GM23248 (cell line): ENCODE measurements at regions not wholly inside any gene's neighbourhood (a gene's known extent, or its start where the extent isn't known, plus 50 kb on each side); places are given as distances from the start of the nearest gene placed in this dataset.

ENCODE experiments used
- EZH2 ChIP-seq: fragments of 200-600 bp; sonication (generic); IDR thresholded peaks from 2 replicates; pipeline ENCODE4 v1.6.1; 2018; ENCODE audit warnings: antibody characterized with exemption, mild to moderate bottlenecking; ENCODE audit not compliant: insufficient read depth, poor library complexity, severe bottlenecking
- EZH2phosphoT487 ChIP-seq: fragments of 200-600 bp; sonication (generic); IDR thresholded peaks from 2 replicates; pipeline ENCODE4 v1.6.1; 2018; ENCODE audit warnings: antibody characterized with exemption, moderate library complexity, mild to moderate bottlenecking, low read depth; ENCODE audit not compliant: insufficient read depth

- TF ChIP-seq EZH2 (no peak), EZH2phosphoT487 (no peak)
Observed at GRCh38 chr5:133794771-133795415, 173.5 kb downstream of the C5orf15 start.
